ENCODE measurements at regions not wholly inside any gene's neighbourhood (a gene's known extent, or its start where the extent isn't known, plus 50 kb on each side); places are given as distances from the start of the nearest gene placed in this dataset.
"Not testable (repeated sequence)": the region's sequence is repeated elsewhere in the genome, so short reads cannot be mapped to it uniquely, and the experiment has no call there.

- no peaks in the 10 kb centered on the region for H3K79me2 ChIP-seq (ENCODE audit: low read depth)
- H3K36me3 ChIP-seq (ENCODE audit: low read depth): no peaks in the 10 kb centered on the region
- intact Hi-C loops (cut with micrococcal nuclease; ENCODE audit: unreplicated experiment): no loop called here
- CTCF ChIA-PET: no interaction called here
- BruUV-seq (replicated peaks): no TSS peak
- no peaks in the 10 kb centered on the region for H3K27me3 ChIP-seq (ENCODE audit: insufficient read depth, low read depth)
- DNase-seq: no peak
- H3K27ac ChIP-seq: no peak overlapping the region
- H3K9me3 ChIP-seq (ENCODE audit: insufficient read depth, low read depth): no peaks in the 10 kb centered on the region
- no peaks in the 10 kb centered on the region for H3F3A ChIP-seq (ENCODE audit: insufficient read depth, low read depth)
- no peak overlapping the region for H2AFZ ChIP-seq
- POLR2A ChIA-PET (ENCODE audit: unreplicated experiment): no interaction called here
- no peak overlapping the region for H3K4me3 ChIP-seq
- no peaks in the 10 kb centered on the region for H3K4me1 ChIP-seq (replicated peaks; ENCODE audit: insufficient read depth)
- H3K9me2 ChIP-seq (ENCODE audit: insufficient read depth): no peaks in the 10 kb centered on the region
- H3K4me2 ChIP-seq: no peak overlapping the region
- no peaks in the 10 kb centered on the region for H4K20me1 ChIP-seq (ENCODE audit: insufficient read depth)
- TF ChIP-seq EZH2 (IDR thresholded peaks at IDR 0.05; ENCODE audit: low read depth) (no peak), CTCF (conservative IDR thresholded peaks at IDR 0.05) (no peak)
These were observed 251.6 kb downstream of the USP46 start for GRCh38 chr4:52407545-52407944.

DNA sequence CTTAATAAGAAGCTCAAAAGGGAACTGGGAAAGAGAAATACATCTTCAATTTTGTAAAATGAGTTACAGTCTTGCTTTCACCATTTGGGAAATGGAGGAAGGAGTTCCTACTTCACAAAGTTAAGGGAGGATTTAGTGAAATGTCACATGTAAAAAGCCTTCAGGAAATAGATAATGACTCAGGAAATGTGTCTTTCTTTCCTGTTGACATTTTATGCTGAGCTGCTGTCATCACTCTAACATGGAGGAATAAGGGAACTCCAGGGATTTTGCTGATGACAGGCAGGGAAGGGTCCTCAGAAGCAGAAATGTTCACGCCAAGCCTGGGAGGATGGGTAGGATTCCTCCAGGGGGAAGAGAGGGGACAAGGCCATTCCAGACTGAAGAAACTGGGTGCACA, 251.1 kb downstream of the USP46 start:
- intact Hi-C loops (cut with micrococcal nuclease; ENCODE audit: unreplicated experiment): no loop called here
- Histone ChIP-seq H2AFZ (no peak overlapping the region), H4K20me1 (ENCODE audit: insufficient read depth) (no peaks in the 10 kb centered on the region), H3K79me2 (ENCODE audit: low read depth) (no peaks in the 10 kb centered on the region), H3K9me2 (ENCODE audit: insufficient read depth) (no peaks in the 10 kb centered on the region), H3K4me1 (replicated peaks; ENCODE audit: insufficient read depth) (no peaks in the 10 kb centered on the region), H3K4me2 (no peak overlapping the region), H3K27me3 (ENCODE audit: insufficient read depth, low read depth) (no peaks in the 10 kb centered on the region), H3K27ac (no peak overlapping the region), H3K36me3 (ENCODE audit: low read depth) (no peaks in the 10 kb centered on the region), H3F3A (ENCODE audit: insufficient read depth, low read depth) (no peaks in the 10 kb centered on the region), H3K9me3 (ENCODE audit: insufficient read depth, low read depth) (no peaks in the 10 kb centered on the region), H3K4me3 (no peak overlapping the region)
- TF ChIP-seq CTCF (conservative IDR thresholded peaks at IDR 0.05) (no peak), EZH2 (IDR thresholded peaks at IDR 0.05; ENCODE audit: low read depth) (no peak)
- ChIA-PET CTCF (no interaction called here), POLR2A (ENCODE audit: unreplicated experiment) (no interaction called here)
- DNase-seq: no peak
- BruUV-seq (replicated peaks): no TSS peak

DNA sequence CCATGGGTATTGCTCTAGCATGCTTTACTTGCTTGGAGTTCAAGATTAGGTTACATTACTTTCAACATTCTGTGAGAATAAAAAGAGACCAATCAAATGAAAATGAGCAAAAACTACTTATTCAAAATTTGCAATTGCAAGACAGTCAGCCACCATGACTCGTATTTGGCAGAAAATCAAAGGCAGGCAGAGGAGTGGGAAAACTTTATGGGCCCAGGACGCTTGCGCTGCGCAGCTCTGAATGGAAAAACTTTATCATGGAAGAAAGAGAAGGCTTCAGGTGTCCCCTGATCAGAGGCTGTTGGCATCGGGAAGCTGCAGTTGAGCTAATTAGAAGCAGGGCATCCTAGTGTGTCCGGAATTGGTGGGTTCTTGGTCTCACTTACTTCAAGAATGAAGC, 250.6 kb downstream of the USP46 start:
- no peaks in the 10 kb centered on the region for H3K9me3 ChIP-seq (ENCODE audit: insufficient read depth, low read depth)
- H3K27me3 ChIP-seq (ENCODE audit: insufficient read depth, low read depth): no peaks in the 10 kb centered on the region
- no peaks in the 10 kb centered on the region for H3K4me1 ChIP-seq (replicated peaks; ENCODE audit: insufficient read depth)
- H3K4me2 ChIP-seq: no peak overlapping the region
- H3K79me2 ChIP-seq (ENCODE audit: low read depth): no peaks in the 10 kb centered on the region
- no TSS peak for BruUV-seq (replicated peaks)
- CTCF ChIA-PET: no interaction called here
- TF ChIP-seq CTCF (conservative IDR thresholded peaks at IDR 0.05) (no peak), EZH2 (IDR thresholded peaks at IDR 0.05; ENCODE audit: low read depth) (no peak)
- H3K27ac ChIP-seq: no peak overlapping the region
- H3K4me3 ChIP-seq: no peak overlapping the region
- no peaks in the 10 kb centered on the region for H3K36me3 ChIP-seq (ENCODE audit: low read depth)
- POLR2A ChIA-PET (ENCODE audit: unreplicated experiment): no interaction called here
- intact Hi-C loops (cut with micrococcal nuclease; ENCODE audit: unreplicated experiment): no loop called here
- no peak for DNase-seq
- no peaks in the 10 kb centered on the region for H3F3A ChIP-seq (ENCODE audit: insufficient read depth, low read depth)
- no peaks in the 10 kb centered on the region for H3K9me2 ChIP-seq (ENCODE audit: insufficient read depth)
- H4K20me1 ChIP-seq (ENCODE audit: insufficient read depth): no peaks in the 10 kb centered on the region
- no peak overlapping the region for H2AFZ ChIP-seq

DNA sequence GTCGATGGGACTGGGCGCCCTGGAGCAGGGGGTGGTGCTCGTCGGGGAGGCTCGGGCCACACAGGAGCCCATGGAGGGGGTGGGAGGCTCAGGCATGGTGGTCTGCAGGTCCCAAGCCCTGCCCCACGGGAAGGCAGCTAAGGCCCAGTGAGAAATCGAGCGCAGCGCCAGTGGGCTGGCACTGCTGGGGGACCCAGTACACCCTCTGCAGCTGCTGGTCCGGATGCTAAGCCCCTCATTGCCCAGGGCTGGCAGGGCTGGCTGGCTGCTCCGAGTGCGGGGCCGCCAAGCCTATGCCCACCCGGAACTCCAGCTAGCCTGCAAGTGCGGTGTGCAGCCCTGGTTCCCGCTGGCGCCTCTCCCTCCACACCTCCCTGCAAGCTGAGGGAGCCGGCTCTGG, 249.3 kb downstream of the USP46 start:
- H2AFZ ChIP-seq; H3K4me2 ChIP-seq; CTCF ChIA-PET; H3K4me3 ChIP-seq; H3K27me3 ChIP-seq (ENCODE audit: insufficient read depth, low read depth); H3K27ac ChIP-seq; H3K9me3 ChIP-seq (ENCODE audit: insufficient read depth, low read depth); POLR2A ChIA-PET (ENCODE audit: unreplicated experiment); DNase-seq; H4K20me1 ChIP-seq (ENCODE audit: insufficient read depth); H3K9me2 ChIP-seq (ENCODE audit: insufficient read depth); H3K79me2 ChIP-seq (ENCODE audit: low read depth); H3K36me3 ChIP-seq (ENCODE audit: low read depth); BruUV-seq (replicated peaks); H3F3A ChIP-seq (ENCODE audit: insufficient read depth, low read depth); H3K4me1 ChIP-seq (replicated peaks; ENCODE audit: insufficient read depth); intact Hi-C loops (cut with micrococcal nuclease; ENCODE audit: unreplicated experiment): not testable (repeated sequence)

Measured in PC-9 (cell line).